ENCODE measurements at regions not wholly inside any gene's neighbourhood (a gene's known extent, or its start where the extent isn't known, plus 50 kb on each side); places are given as distances from the start of the nearest gene placed in this dataset.

DNA sequence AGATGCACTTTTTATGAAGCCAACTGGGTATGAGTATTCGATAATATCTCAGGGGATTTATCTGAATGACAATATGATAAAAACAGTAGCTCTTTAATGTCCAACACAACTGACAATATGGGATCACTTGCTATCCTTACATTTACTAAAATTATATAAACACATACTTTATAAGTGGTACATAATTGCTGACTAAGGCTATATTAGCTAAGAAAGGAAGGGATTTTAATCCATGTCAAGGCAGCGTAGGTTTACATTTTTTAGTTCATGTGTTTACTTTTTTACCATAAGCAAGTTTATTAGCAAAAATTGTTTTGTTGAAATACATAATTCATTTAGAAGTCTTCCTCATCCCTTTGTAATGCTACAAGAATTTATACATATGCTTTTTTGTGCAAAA lies 796.2 kb downstream of the TLE1 start:
- H3K36me3 ChIP-seq (ENCODE audit: control insufficient read depth in 2 of 2, extremely low read depth in 1 of 2, insufficient read depth in 2 of 2, low read length in 2 of 2) = no peaks in the 10 kb centered on the region
- no peak overlapping the region for H3K4me2 ChIP-seq (ENCODE audit: control insufficient read depth, extremely low read depth, insufficient read depth, low read depth, low read length)
- no peaks in the 10 kb centered on the region for H3K9me1 ChIP-seq (ENCODE audit: control insufficient read depth, extremely low read depth, insufficient read depth, low read length)
- no peak for TF ChIP-seq CTCF (optimal IDR thresholded peaks at IDR 0.05 in 1 of 3, IDR thresholded peaks at IDR 0.05 in 1 of 3, conservative IDR thresholded peaks at IDR 0.05 in 1 of 3; ENCODE audit: extremely low read depth in 1 of 3, insufficient read depth in 2 of 3, low read length in 3 of 3)
- no peak for TF ChIP-seq EZH2 (IDR thresholded peaks at IDR 0.05; ENCODE audit: low read length)
- H2AFZ ChIP-seq (ENCODE audit: control insufficient read depth, low read length) = no peak overlapping the region
- no peak overlapping the region for H3K4me3 ChIP-seq (ENCODE audit: control insufficient read depth in 2 of 3, extremely low read depth in 1 of 3, insufficient read depth in 2 of 3, low read depth in 1 of 3, low read length in 3 of 3)
- dilution Hi-C loops (cut with MboI; ENCODE audit: extremely low pct_ligation_motif_present, low sequenced_read_pairs) = no loop called here
- no peak for DNase-seq (ENCODE audit: low read depth, low spot score)
- no peaks in the 10 kb centered on the region for H3K79me2 ChIP-seq (ENCODE audit: control insufficient read depth, insufficient read depth, low read length)
- no peaks in the 10 kb centered on the region for H3K4me1 ChIP-seq (ENCODE audit: control insufficient read depth, extremely low read depth, insufficient read depth, low read length)
- no peaks in the 10 kb centered on the region for H4K20me1 ChIP-seq (ENCODE audit: control insufficient read depth, extremely low read depth, insufficient read depth, low read length)
- no peaks in the 10 kb centered on the region for H3K9me3 ChIP-seq (ENCODE audit: control insufficient read depth, low read depth, low read length)
- H3K27me3 ChIP-seq (ENCODE audit: control insufficient read depth, extremely low read depth, insufficient read depth, low read length) = no peaks in the 10 kb centered on the region
- H3K9ac ChIP-seq (ENCODE audit: control insufficient read depth, extremely low read depth, insufficient read depth, low read length) = no peak overlapping the region
- H3K27ac ChIP-seq (ENCODE audit: control insufficient read depth, insufficient read depth, low read length) = no peak overlapping the region
- FAIRE-seq = no peak

- H3K27ac ChIP-seq (ENCODE audit: control insufficient read depth, insufficient read depth, low read length) = no peak overlapping the region
- H3K9ac ChIP-seq (ENCODE audit: control insufficient read depth, extremely low read depth, insufficient read depth, low read length) = no peak overlapping the region
- dilution Hi-C loops (cut with MboI; ENCODE audit: extremely low pct_ligation_motif_present, low sequenced_read_pairs) = no loop called here
- no peaks in the 10 kb centered on the region for H3K79me2 ChIP-seq (ENCODE audit: control insufficient read depth, insufficient read depth, low read length)
- no peaks in the 10 kb centered on the region for H3K4me1 ChIP-seq (ENCODE audit: control insufficient read depth, extremely low read depth, insufficient read depth, low read length)
- FAIRE-seq = no peak
- no peaks in the 10 kb centered on the region for H3K9me3 ChIP-seq (ENCODE audit: control insufficient read depth, low read depth, low read length)
- H3K4me3 ChIP-seq (ENCODE audit: control insufficient read depth in 2 of 3, extremely low read depth in 1 of 3, insufficient read depth in 2 of 3, low read depth in 1 of 3, low read length in 3 of 3) = no peak overlapping the region
- no peak overlapping the region for H2AFZ ChIP-seq (ENCODE audit: control insufficient read depth, low read length)
- no peak for TF ChIP-seq CTCF (optimal IDR thresholded peaks at IDR 0.05 in 1 of 3, IDR thresholded peaks at IDR 0.05 in 1 of 3, conservative IDR thresholded peaks at IDR 0.05 in 1 of 3; ENCODE audit: extremely low read depth in 1 of 3, insufficient read depth in 2 of 3, low read length in 3 of 3)
- TF ChIP-seq EZH2 (IDR thresholded peaks at IDR 0.05; ENCODE audit: low read length) = no peak
- no peak overlapping the region for H3K4me2 ChIP-seq (ENCODE audit: control insufficient read depth, extremely low read depth, insufficient read depth, low read depth, low read length)
- no peaks in the 10 kb centered on the region for H3K9me1 ChIP-seq (ENCODE audit: control insufficient read depth, extremely low read depth, insufficient read depth, low read length)
- H3K27me3 ChIP-seq (ENCODE audit: control insufficient read depth, extremely low read depth, insufficient read depth, low read length) = no peaks in the 10 kb centered on the region
- H4K20me1 ChIP-seq (ENCODE audit: control insufficient read depth, extremely low read depth, insufficient read depth, low read length) = no peaks in the 10 kb centered on the region
- no peak for DNase-seq (ENCODE audit: low read depth, low spot score)
- no peaks in the 10 kb centered on the region for H3K36me3 ChIP-seq (ENCODE audit: control insufficient read depth in 2 of 2, extremely low read depth in 1 of 2, insufficient read depth in 2 of 2, low read length in 2 of 2)
Measured at GRCh38 chr9:80892703-80893102, 796.6 kb downstream of the TLE1 start.
